Esophagus muscularis mucosa (tissue), 3 donors: ENCODE measurements at regions not wholly inside any gene's neighbourhood (a gene's known extent, or its start where the extent isn't known, plus 50 kb on each side); places are given as distances from the start of the nearest gene placed in this dataset.

ENCODE experiments used
- CTCF ChIP-seq, 3 experiments: fragments of 200-600 bp in 2 of 3; fragments of 450-650 bp in 1 of 3; sonication (generic) in 2 of 3; IDR thresholded peaks; one replicate each; pipeline ENCODE4 v1.5.1; 2017 to 2019; ENCODE audit warnings: antibody characterized with exemption in 3 of 3, mild to moderate bottlenecking in 2 of 3, moderate library complexity in 1 of 3
- EP300 ChIP-seq: sonication (generic); formaldehyde crosslinking; IDR thresholded peaks from one replicate; pipeline ENCODE4 v1.6.1; 2017; ENCODE audit warnings: antibody characterized with exemption

GRCh38 chr6:1227600-1227934 lies 84.3 kb upstream of the FOXQ1 start:
- TF ChIP-seq EP300 (no peak), CTCF (IDR thresholded peaks at IDR 0.05) (no peak)
